K562 (cell line): ENCODE measurements at regions not wholly inside any gene's neighbourhood (a gene's known extent, or its start where the extent isn't known, plus 50 kb on each side); places are given as distances from the start of the nearest gene placed in this dataset.

Experiments
- ATAC-seq: fragments of 200-7000 bp; cut with Tn5 transposase; 3 replicates; pipeline ENCODE4 v1.9.1; 2020; ENCODE audit warnings: moderate library complexity
- BruUV-seq: library from RNA; stranded (reverse); fragments of 400-500 nt; replicated peaks from 2 replicates; lab custom pipeline; 2021; lab: Mats Ljungman, UMichigan
- CTCF ChIA-PET: fragments of 300-600 bp; formaldehyde crosslinking; extraction: SDS; loops from one replicate; lab custom pipeline; 2021; ENCODE audit warnings: low intra/inter-chr PET ratio; lab: Yijun Ruan, JAX
- POLR2A ChIA-PET: fragments of 300-600, 350-650 bp; sonication (Branson Sonifier 250); formaldehyde crosslinking; extraction: SDS; loops from one replicate; lab custom pipeline; 2021; ENCODE audit warnings: antibody characterized with exemption, inconsistent platforms; lab: Yijun Ruan, JAX
- DNase-seq, 4 experiments: peaks; one replicate each; pipeline versions ENCODE4 v3.0.0 to v3.0.0-alpha.2; 2011 to 2018; ENCODE audit warnings: low spot score in 3 of 4, mixed read lengths in 3 of 4; ENCODE audit errors: extremely low read depth in 1 of 4
- FAIRE-seq: peaks from 2 replicates; lab custom pipeline; 2011; peaks lifted over from hg19 to GRCh38; lab: Jason Lieb, UNC
- H2AFZ ChIP-seq: 2 replicates; pipeline ENCODE4 v1.6.0; 2011; ENCODE audit warnings: low read depth, low read length, control low read depth, inconsistent platforms
- H3K27ac ChIP-seq: fragments of 200-600 bp; 3 replicates; pipeline ENCODE4 v1.8.0; 2011; ENCODE audit warnings: low read depth, mild to moderate bottlenecking, control low read depth, inconsistent platforms, low read length, moderate library complexity, mixed read lengths; ENCODE audit errors: extremely low read depth
- H3K27me3 ChIP-seq, 2 experiments: fragments of 300-600 bp in 1 of 2; 2 replicates in 1 of 2; 3 replicates in 1 of 2; pipeline versions ENCODE4 v1.6.0 to v1.8.0; 2011; ENCODE audit warnings: inconsistent platforms in 2 of 2, low read length in 2 of 2, mild to moderate bottlenecking in 1 of 2, mixed read lengths in 1 of 2, moderate library complexity in 1 of 2; ENCODE audit not compliant: control insufficient read depth in 2 of 2, insufficient read depth in 2 of 2
- H3K36me3 ChIP-seq: fragments of 300-600 bp; 3 replicates; pipeline ENCODE4 v1.8.0; 2011; ENCODE audit warnings: mild to moderate bottlenecking, low read length, inconsistent platforms; ENCODE audit not compliant: control insufficient read depth, insufficient read depth
- H3K4me1 ChIP-seq, 2 experiments: fragments of 200-600 bp in 1 of 2; replicated peaks in 1 of 2; 2 replicates in 1 of 2; 3 replicates in 1 of 2; pipeline versions ENCODE4 v1.5.1 to v1.8.0; 2011; ENCODE audit warnings: inconsistent platforms in 2 of 2, low read length in 2 of 2, mild to moderate bottlenecking in 1 of 2, mixed read lengths in 1 of 2, moderate library complexity in 1 of 2; ENCODE audit not compliant: control insufficient read depth in 2 of 2, insufficient read depth in 2 of 2
- H3K4me2 ChIP-seq: 2 replicates; pipeline ENCODE4 v1.6.1; 2011; ENCODE audit warnings: low read length, control low read depth, inconsistent platforms, mixed read lengths; ENCODE audit not compliant: insufficient read depth
- H3K4me3 ChIP-seq: fragments of 200-600 bp; sonication (generic), shearing (Covaris generic); 2 replicates; pipeline ENCODE4 v1.5.1; 2016; ENCODE audit warnings: control low read depth, inconsistent platforms
- H3K79me2 ChIP-seq: fragments of 200-600 bp; 3 replicates; pipeline ENCODE4 v1.8.0; 2011; ENCODE audit warnings: low read length, inconsistent platforms; ENCODE audit not compliant: control insufficient read depth, insufficient read depth
- H3K9ac ChIP-seq, 2 experiments: 2 replicates each; pipeline versions ENCODE4 v1.6.0 to v1.6.1; 2011; ENCODE audit warnings: low read depth in 2 of 2, low read length in 2 of 2, control low read depth in 1 of 2, inconsistent platforms in 1 of 2, mild to moderate bottlenecking in 1 of 2, mixed read lengths in 1 of 2; ENCODE audit not compliant: insufficient read depth in 1 of 2
- H3K9me1 ChIP-seq: one replicate; pipeline ENCODE4 v1.6.0; 2011; ENCODE audit warnings: inconsistent platforms, mild to moderate bottlenecking, low read length, moderate library complexity; ENCODE audit not compliant: control insufficient read depth, insufficient read depth
- H3K9me3 ChIP-seq: replicated peaks from 2 replicates; pipeline ENCODE4 v1.5.1; 2011; ENCODE audit warnings: low read depth, low read length, inconsistent platforms; ENCODE audit not compliant: control insufficient read depth, insufficient read depth
- H4K20me1 ChIP-seq: replicated peaks from 2 replicates; pipeline ENCODE4 v1.6.1; 2011; ENCODE audit warnings: low read length, inconsistent platforms, mixed read lengths; ENCODE audit not compliant: control insufficient read depth, insufficient read depth
- BRF1 ChIP-seq: IDR thresholded peaks from 3 replicates; pipeline ENCODE4 v1.6.1; 2011; ENCODE audit warnings: borderline replicate concordance, mild to moderate bottlenecking; ENCODE audit not compliant: insufficient read length; ENCODE audit errors: extremely low read depth
- CEBPG ChIP-seq, 3 experiments: fragments of 200-800 bp in 1 of 3; sonication (Bioruptor generic) in 1 of 3; sonication (generic) in 1 of 3; formaldehyde crosslinking in 1 of 3; IDR thresholded peaks in 2 of 3; conservative IDR thresholded peaks in 1 of 3; 2 replicates each; pipeline versions ENCODE4 v1.6.1 to v1.8.0; 2016 to 2022; ENCODE audit warnings: missing compliant biosample characterization in 2 of 3, missing genetic modification characterization in 2 of 3, mild to moderate bottlenecking in 1 of 3, missing genetic modification reagents in 1 of 3
- CGGBP1 ChIP-seq: fragments of 250-450 bp; sonication (Bioruptor Pico); IDR thresholded peaks from 2 replicates; pipeline ENCODE4 v1.9.0; 2021; ENCODE audit warnings: mild to moderate bottlenecking
- CREB1 ChIP-seq, 2 experiments: sonication (generic) in 1 of 2; formaldehyde crosslinking in 1 of 2; IDR thresholded peaks; 2 replicates each; pipeline versions ENCODE4 v1.6.1 to v1.8.0; 2012 to 2022; ENCODE audit warnings: inconsistent platforms in 1 of 2, mild to moderate bottlenecking in 1 of 2, missing genetic modification reagents in 1 of 2, moderate library complexity in 1 of 2
- EHMT2 ChIP-seq: fragments of 450-650 bp; IDR thresholded peaks from 2 replicates; pipeline ENCODE4 v1.6.1; 2018; ENCODE audit warnings: antibody characterized with exemption
- FOXJ2 ChIP-seq: fragments of 200-800 bp; sonication (Bioruptor generic); IDR thresholded peaks from 2 replicates; pipeline ENCODE4 v1.6.1; 2016; ENCODE audit warnings: missing genetic modification characterization, missing compliant biosample characterization
- GABPB1 ChIP-seq: sonication (generic); formaldehyde crosslinking; IDR thresholded peaks from 2 replicates; pipeline ENCODE4 v1.8.0; 2022; ENCODE audit warnings: mild to moderate bottlenecking, missing genetic modification reagents
- HCFC1 ChIP-seq: IDR thresholded peaks from 2 replicates; pipeline ENCODE4 v1.6.1; 2012; ENCODE audit warnings: low read depth, low read length, improper control_type of control experiment
- HMGXB4 ChIP-seq: sonication (generic); formaldehyde crosslinking; IDR thresholded peaks from 2 replicates; pipeline ENCODE4 v1.8.1; 2023; ENCODE audit warnings: mild to moderate bottlenecking, missing genetic modification reagents
- MEIS2 ChIP-seq: fragments of 450-650 bp; IDR thresholded peaks from 2 replicates; pipeline ENCODE4 v1.6.1; 2014; ENCODE audit warnings: mild to moderate bottlenecking; ENCODE audit not compliant: partially characterized antibody
- MLLT1 ChIP-seq, 2 experiments: fragments of 450-650 bp; IDR thresholded peaks; 2 replicates each; pipeline ENCODE4 v1.6.1; 2016
- NELFE ChIP-seq: IDR thresholded peaks from 2 replicates; pipeline ENCODE4 v1.6.1; 2011; ENCODE audit warnings: mild to moderate bottlenecking; ENCODE audit not compliant: insufficient read depth, insufficient read length
- RBM15 ChIP-seq: fragments of 200-400 bp; formaldehyde crosslinking; IDR thresholded peaks from 2 replicates; pipeline ENCODE4 v1.6.1; 2018; ENCODE audit warnings: mild to moderate bottlenecking, low read length, moderate library complexity; ENCODE audit not compliant: insufficient read depth
- SAFB ChIP-seq: fragments of 200-400 bp; formaldehyde crosslinking; IDR thresholded peaks from 2 replicates; pipeline ENCODE4 v1.6.1; 2017; ENCODE audit warnings: low read depth, low read length, borderline replicate concordance
- TARDBP ChIP-seq: fragments of 450-650 bp; IDR thresholded peaks from 2 replicates; pipeline ENCODE4 v1.6.1; 2016
- XRCC3 ChIP-seq: fragments of 450-650 bp; IDR thresholded peaks from 2 replicates; pipeline ENCODE4 v1.6.1; 2017; ENCODE audit warnings: mild to moderate bottlenecking, moderate library complexity
- ZBED1 ChIP-seq: IDR thresholded peaks from 2 replicates; pipeline ENCODE4 v1.6.1; 2014
- ZNF224 ChIP-seq: sonication (generic); formaldehyde crosslinking; IDR thresholded peaks from 2 replicates; pipeline ENCODE4 v1.8.0; 2022; ENCODE audit warnings: mild to moderate bottlenecking, missing genetic modification reagents
- ZNF354B ChIP-seq: fragments of 250-450 bp; sonication (Bioruptor Pico); IDR thresholded peaks from 2 replicates; pipeline ENCODE4 v1.4.0; 2020
- ZNF436 ChIP-seq: fragments of 250-450, 450-650 bp; sonication (Bioruptor Pico); formaldehyde crosslinking; IDR thresholded peaks from 2 replicates; pipeline ENCODE4 v1.7.0; 2020; ENCODE audit warnings: mild to moderate bottlenecking
- WGBS: fragments of 100-300 bp; shearing (Covaris generic); methylation state at CpG from one replicate; pipeline ENCODE4 v1.1.6; 2016; ENCODE audit warnings: low coverage, mixed read lengths; ENCODE audit not compliant: insufficient coverage; ENCODE audit errors: missing lambda C conversion rate; 5-methylcytosine and 5-hydroxymethylcytosine counted together
- in situ Hi-C: fragments of 300-500 bp; cut with MboI; formaldehyde crosslinking; loops from 4 replicates; pipeline ENCODE4 v1.15.0; 2018; ENCODE audit warnings: inconsistent platforms, mixed read lengths
- intact Hi-C: fragments of 100-400 bp; cut with micrococcal nuclease; formaldehyde crosslinking; loops from 2 replicates; pipeline ENCODE4 v1.14.2; 2022

- 0% methylated on average over 1 of the region's 1 CpG for WGBS
- Histone ChIP-seq H3K4me2 (no peak overlapping the region), H3K9ac (no peak overlapping the region), H2AFZ (no peak overlapping the region), H3K4me3 (no peak overlapping the region), H3K4me1 (no peaks in the 10 kb centered on the region), H3K9me1 (no peaks in the 10 kb centered on the region), H3K9me3 (0 out of 2 replicates have a peak, but pooled peaks cover 1% of the 10 kb centered on the region), H3K79me2 (no peaks in the 10 kb centered on the region), H4K20me1 (no peaks in the 10 kb centered on the region), H3K27ac (no peak overlapping the region), H3K36me3 (no peaks in the 10 kb centered on the region), H3K27me3 (no peaks in the 10 kb centered on the region)
- in situ Hi-C loops (no loop called here), intact Hi-C loops (no loop called here)
- no TSS peak for BruUV-seq
- TF ChIP-seq HMGXB4 (CRISPR knock-in tag) (no peak), ZBED1 (no peak), HCFC1 (no peak), NELFE (no peak), MEIS2 (no peak), EHMT2 (no peak), XRCC3 (no peak), ZNF354B (CRISPR knock-in tag) (no peak), CEBPG (CRISPR knock-in tag; IDR thresholded peaks at IDR 0.05) (no peak), CEBPG (tag; conservative IDR thresholded peaks at IDR 0.05 in 1 of 2, IDR thresholded peaks at IDR 0.05 in 1 of 2) (no peak), ZNF224 (CRISPR knock-in tag) (no peak), ZNF436 (CRISPR knock-in tag) (no peak), FOXJ2 (no peak), RBM15 (no peak), TARDBP (no peak), SAFB (no peak), CREB1 (IDR thresholded peaks at IDR 0.05) (no peak), CREB1 (CRISPR knock-in tag; IDR thresholded peaks at IDR 0.05) (no peak), GABPB1 (CRISPR knock-in tag) (no peak), CGGBP1 (CRISPR knock-in tag) (no peak), MLLT1 (IDR thresholded peaks at IDR 0.05) (no peak), BRF1 (no peak)
- DNase-seq (no peak), FAIRE-seq (no peak), ATAC-seq (no peak)
- CTCF ChIA-PET, result no interaction called here
- POLR2A ChIA-PET, result no interaction called here
These were observed 575.5 kb downstream of the PLPP3 start for GRCh38 chr1:56003846-56004245.
